Upper lobe of right lung (tissue), 1 donor: ENCODE measurements at regions not wholly inside any gene's neighbourhood (a gene's known extent, or its start where the extent isn't known, plus 50 kb on each side); places are given as distances from the start of the nearest gene placed in this dataset.

ENCODE experiments used
- ATAC-seq: fragments of 200-7000 bp; cut with Tn5 transposase; one replicate; pipeline ENCODE4 v1.9.1; 2020; ENCODE audit warnings: mild to moderate bottlenecking, moderate library complexity
- DNase-seq: peaks from one replicate; pipeline ENCODE4 v3.0.0-alpha.2; 2020
- H3K27ac ChIP-seq: fragments of 200-600 bp; one replicate; pipeline ENCODE4 v1.8.0; 2022
- H3K27me3 ChIP-seq: fragments of 200-600 bp; one replicate; pipeline ENCODE4 v1.8.0; 2022; ENCODE audit warnings: mild to moderate bottlenecking
- H3K36me3 ChIP-seq: fragments of 200-600 bp; one replicate; pipeline ENCODE4 v1.8.0; 2022
- H3K4me1 ChIP-seq: fragments of 200-600 bp; one replicate; pipeline ENCODE4 v1.8.0; 2022
- H3K4me3 ChIP-seq: fragments of 200-600 bp; one replicate; pipeline ENCODE4 v1.8.0; 2022; ENCODE audit warnings: mild to moderate bottlenecking
- H3K9me3 ChIP-seq: fragments of 200-600 bp; one replicate; pipeline ENCODE4 v1.8.0; 2022
- intact Hi-C: fragments of 100-400 bp; cut with DNase I; formaldehyde crosslinking; loops from one replicate; pipeline ENCODE4 v1.11.0; 2022
- TF ChIP-seq, protein P1 (sequence below): fragments of 200-600 bp; IDR thresholded peaks from one replicate; pipeline ENCODE4 v1.8.0; 2022; ENCODE audit warnings: antibody characterized with exemption
- donor health status: DM: no; HTN: yes; CAD: no; lungs with severe emphysema.

DNA sequence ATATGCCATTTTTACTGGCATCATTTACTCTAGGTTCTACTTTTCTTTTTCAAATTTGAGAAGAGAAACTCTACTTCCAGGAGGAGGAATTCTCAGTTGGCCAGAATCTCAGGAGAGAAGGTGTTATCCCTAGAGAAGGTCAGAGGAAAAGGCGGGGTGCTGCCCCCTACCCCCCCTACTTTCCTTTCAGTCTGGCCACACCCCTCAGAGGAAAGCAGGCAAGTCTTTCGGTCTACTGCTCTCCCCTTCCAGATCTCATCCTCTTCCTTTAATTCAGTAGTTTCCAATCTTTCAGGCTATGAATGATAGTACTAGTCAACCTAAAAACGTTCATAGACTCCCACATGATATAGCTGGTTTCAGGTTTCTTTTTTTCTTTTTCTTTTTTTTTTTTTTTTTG is 366.5 kb upstream of the TBL1XR1 start:
- DNase-seq, result no peak
- Histone ChIP-seq H3K27ac (no peak overlapping the region), H3K4me3 (no peak overlapping the region), H3K36me3 (no peaks in the 10 kb centered on the region), H3K9me3 (no peaks in the 10 kb centered on the region), H3K27me3 (no peaks in the 10 kb centered on the region), H3K4me1 (no peaks in the 10 kb centered on the region)
- intact Hi-C loops, result no loop called here
- ATAC-seq, result peak; percentile 45
- TF ChIP-seq, protein P1, sequence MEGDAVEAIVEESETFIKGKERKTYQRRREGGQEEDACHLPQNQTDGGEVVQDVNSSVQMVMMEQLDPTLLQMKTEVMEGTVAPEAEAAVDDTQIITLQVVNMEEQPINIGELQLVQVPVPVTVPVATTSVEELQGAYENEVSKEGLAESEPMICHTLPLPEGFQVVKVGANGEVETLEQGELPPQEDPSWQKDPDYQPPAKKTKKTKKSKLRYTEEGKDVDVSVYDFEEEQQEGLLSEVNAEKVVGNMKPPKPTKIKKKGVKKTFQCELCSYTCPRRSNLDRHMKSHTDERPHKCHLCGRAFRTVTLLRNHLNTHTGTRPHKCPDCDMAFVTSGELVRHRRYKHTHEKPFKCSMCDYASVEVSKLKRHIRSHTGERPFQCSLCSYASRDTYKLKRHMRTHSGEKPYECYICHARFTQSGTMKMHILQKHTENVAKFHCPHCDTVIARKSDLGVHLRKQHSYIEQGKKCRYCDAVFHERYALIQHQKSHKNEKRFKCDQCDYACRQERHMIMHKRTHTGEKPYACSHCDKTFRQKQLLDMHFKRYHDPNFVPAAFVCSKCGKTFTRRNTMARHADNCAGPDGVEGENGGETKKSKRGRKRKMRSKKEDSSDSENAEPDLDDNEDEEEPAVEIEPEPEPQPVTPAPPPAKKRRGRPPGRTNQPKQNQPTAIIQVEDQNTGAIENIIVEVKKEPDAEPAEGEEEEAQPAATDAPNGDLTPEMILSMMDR, result no peak

- TF ChIP-seq, protein P1, result no peak
- intact Hi-C loops, result no loop called here
- ATAC-seq, result no peak
These were observed 368.7 kb upstream of the TBL1XR1 start for GRCh38 chr3:177565981-177566380.

GRCh38 chr3:177567833-177568232 is 370.6 kb upstream of the TBL1XR1 start:
- no peaks in the 10 kb centered on the region for H3K36me3 ChIP-seq
- no peak for DNase-seq
- TF ChIP-seq, protein P1, result no peak
- H3K27me3 ChIP-seq, result no peaks in the 10 kb centered on the region
- peaks cover 5% of the 10 kb centered on the region for H3K4me1 ChIP-seq
- no peak overlapping the region for H3K27ac ChIP-seq
- no peak overlapping the region for H3K4me3 ChIP-seq
- no peaks in the 10 kb centered on the region for H3K9me3 ChIP-seq
- ATAC-seq, result no peak
- intact Hi-C loops, result no loop called here

More at GRCh38 chr3:177565981-177566380, 368.7 kb upstream of the TBL1XR1 start:
- no peak for DNase-seq
- Histone ChIP-seq H3K27me3 (no peaks in the 10 kb centered on the region), H3K4me1 (no peaks in the 10 kb centered on the region), H3K4me3 (no peak overlapping the region), H3K36me3 (no peaks in the 10 kb centered on the region), H3K9me3 (no peaks in the 10 kb centered on the region), H3K27ac (no peak overlapping the region)

DNA sequence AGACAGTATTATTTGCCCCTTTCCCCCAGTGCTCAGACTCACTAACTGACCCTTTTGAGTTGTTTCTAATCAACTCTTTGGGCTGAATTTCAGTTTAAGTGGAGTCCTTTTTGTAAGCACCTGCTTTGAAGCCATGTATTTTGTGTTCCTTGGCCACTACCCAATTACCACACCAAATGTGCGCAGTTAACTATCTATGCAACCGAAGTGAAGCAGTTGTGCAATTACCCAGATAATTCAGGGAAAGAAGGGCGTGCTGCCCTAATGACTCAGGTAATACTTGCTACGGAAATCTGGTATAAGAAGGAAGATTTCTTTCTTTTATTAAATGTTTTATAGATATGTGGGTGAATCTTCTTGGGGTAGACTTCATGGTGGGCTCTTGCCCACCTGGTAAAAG is 371.9 kb upstream of the TBL1XR1 start:
- H3K36me3 ChIP-seq, result no peaks in the 10 kb centered on the region
- H3K27me3 ChIP-seq, result no peaks in the 10 kb centered on the region
- H3K27ac ChIP-seq, result no peak overlapping the region
- H3K4me3 ChIP-seq, result no peak overlapping the region
- peaks cover 5% of the 10 kb centered on the region for H3K4me1 ChIP-seq
- TF ChIP-seq, protein P1, result no peak
- ATAC-seq (peak; percentile 56), DNase-seq (no peak)
- intact Hi-C loops, result no loop called here
- no peaks in the 10 kb centered on the region for H3K9me3 ChIP-seq

GRCh38 chr3:177569875-177570657 is 372.8 kb upstream of the TBL1XR1 start:
- Histone ChIP-seq H3K9me3 (no peaks in the 10 kb centered on the region), H3K4me1 (peaks cover 12% of the 10 kb centered on the region), H3K27ac (no peak overlapping the region), H3K27me3 (no peaks in the 10 kb centered on the region), H3K4me3 (no peak overlapping the region), H3K36me3 (no peaks in the 10 kb centered on the region)
- peak; percentile 7 for ATAC-seq
- intact Hi-C loops, result no loop called here
- no peak for DNase-seq
- TF ChIP-seq, protein P1, result no peak
